GM18861 (cell line): ENCODE measurements at regions not wholly inside any gene's neighbourhood (a gene's known extent, or its start where the extent isn't known, plus 50 kb on each side); places are given as distances from the start of the nearest gene placed in this dataset.

Experiments used
- ATAC-seq: cut with Tn5 transposase; IDR thresholded peaks from one replicate; pipeline ENCODE4 v1.9.1; 2021; ENCODE audit not compliant: unreplicated experiment

GRCh38 chr5:30764704-30765103 is 428.8 kb upstream of the CDH6 start:
- no peak for ATAC-seq

- ATAC-seq = no peak
Measured at GRCh38 chr5:30759731-30760130, 433.8 kb upstream of the CDH6 start.

- ATAC-seq = no peak
Measured at GRCh38 chr5:30752015-30752414, 441.5 kb upstream of the CDH6 start.

- ATAC-seq = no peak
Measured at GRCh38 chr5:30749971-30750370, 443.5 kb upstream of the CDH6 start.

- no peak for ATAC-seq
Measured at GRCh38 chr5:30747412-30747811, 446.1 kb upstream of the CDH6 start.

GRCh38 chr5:30736669-30737068 is 456.8 kb upstream of the CDH6 start:
- ATAC-seq = no peak

GRCh38 chr5:30734118-30734517 is 459.4 kb upstream of the CDH6 start:
- no peak for ATAC-seq

- no peak for ATAC-seq
Measured at GRCh38 chr5:30725073-30725472, 468.4 kb upstream of the CDH6 start.

- no peak for ATAC-seq
Measured at GRCh38 chr5:30698217-30698616, 495.3 kb upstream of the CDH6 start.

- ATAC-seq = no peak
Measured at GRCh38 chr5:30693326-30693725, 500.2 kb upstream of the CDH6 start.

- no peak for ATAC-seq
Measured at GRCh38 chr5:30690931-30691330, 502.6 kb upstream of the CDH6 start.

GRCh38 chr5:30687461-30687860 is 506.0 kb upstream of the CDH6 start:
- ATAC-seq = no peak

GRCh38 chr5:30686530-30686929 is 507.0 kb upstream of the CDH6 start:
- ATAC-seq = no peak

GRCh38 chr5:30676223-30676840 is 517.2 kb upstream of the CDH6 start:
- ATAC-seq = no peak

- ATAC-seq = no peak
Measured at GRCh38 chr5:30667293-30667692, 526.2 kb upstream of the CDH6 start.

GRCh38 chr5:30663536-30663935 is 530.0 kb upstream of the CDH6 start:
- ATAC-seq = no peak

- ATAC-seq = no peak
Measured at GRCh38 chr5:30662373-30662772, 531.1 kb upstream of the CDH6 start.

GRCh38 chr5:30661730-30662129 is 531.8 kb upstream of the CDH6 start:
- no peak for ATAC-seq

GRCh38 chr5:30659417-30659816 is 534.1 kb upstream of the CDH6 start:
- ATAC-seq = no peak

- no peak for ATAC-seq
Measured at GRCh38 chr5:30650311-30650710, 543.2 kb upstream of the CDH6 start.

GRCh38 chr5:30638899-30639298 is 554.6 kb upstream of the CDH6 start:
- ATAC-seq = no peak

- no peak for ATAC-seq
Measured at GRCh38 chr5:30627945-30628344, 565.5 kb upstream of the CDH6 start.

- ATAC-seq = no peak
Measured at GRCh38 chr5:30626557-30626956, 566.9 kb upstream of the CDH6 start.
